Endothelial cell of umbilical vein (primary cell): ENCODE measurements at regions not wholly inside any gene's neighbourhood (a gene's known extent, or its start where the extent isn't known, plus 50 kb on each side); places are given as distances from the start of the nearest gene placed in this dataset.

Source experiments
- BruUV-seq: library from RNA; stranded (reverse); fragments of 400-500 nt; replicated peaks from 2 replicates; lab custom pipeline; 2021; lab: Mats Ljungman, UMichigan
- CTCF ChIA-PET: fragments of 300-600, 350-600 bp; sonication (Branson Sonifier 250); formaldehyde crosslinking; loops from one replicate; lab custom pipeline; 2021; ENCODE audit warnings: antibody characterized with exemption, inconsistent platforms; lab: Charles Lee
- POLR2A ChIA-PET: fragments of 300-600, 350-600 bp; sonication (Branson Sonifier 250); formaldehyde crosslinking; loops from one replicate; lab custom pipeline; 2021; ENCODE audit warnings: antibody characterized with exemption, inconsistent platforms; lab: Charles Lee
- DNase-seq: peaks from one replicate; pipeline ENCODE4 v3.0.0-alpha.2; 2011; ENCODE audit warnings: low read depth, low spot score
- FAIRE-seq: peaks from 2 replicates; lab custom pipeline; 2011; peaks lifted over from hg19 to GRCh38; lab: Jason Lieb, UNC
- H2AFZ ChIP-seq: 2 replicates; pipeline ENCODE4 v1.6.0; 2012; ENCODE audit warnings: low read depth, low read length, control low read depth, inconsistent platforms
- H3K27ac ChIP-seq: 2 replicates; pipeline ENCODE4 v1.5.1; 2011; ENCODE audit warnings: low read depth, mild to moderate bottlenecking, control low read depth, low read length, moderate library complexity; ENCODE audit not compliant: insufficient read depth
- H3K27me3 ChIP-seq, 2 experiments: 2 replicates each; pipeline versions ENCODE4 v1.6.0 to v1.6.1; 2011; ENCODE audit warnings: low read length in 2 of 2, mixed read lengths in 1 of 2; ENCODE audit not compliant: control insufficient read depth in 2 of 2, insufficient read depth in 2 of 2
- H3K36me3 ChIP-seq, 2 experiments: 2 replicates in 1 of 2; 3 replicates in 1 of 2; pipeline ENCODE4 v1.5.1; 2011; ENCODE audit warnings: low read length in 2 of 2, mild to moderate bottlenecking in 1 of 2, moderate library complexity in 1 of 2; ENCODE audit not compliant: control insufficient read depth in 2 of 2, insufficient read depth in 2 of 2; ENCODE audit errors: extremely low read depth in 1 of 2
- H3K4me1 ChIP-seq: 3 replicates; pipeline ENCODE4 v1.5.1; 2011; ENCODE audit warnings: mild to moderate bottlenecking, low read length; ENCODE audit not compliant: control insufficient read depth, insufficient read depth; ENCODE audit errors: extremely low read depth
- H3K4me2 ChIP-seq: 2 replicates; pipeline ENCODE4 v1.6.1; 2011; ENCODE audit warnings: low read length, control low read depth, mixed read lengths; ENCODE audit not compliant: insufficient read depth
- H3K4me3 ChIP-seq, 3 experiments: fragments of 200-600 bp in 1 of 3; sonication (generic), shearing (Covaris generic) in 1 of 3; replicated peaks in 1 of 3; 2 replicates each; pipeline ENCODE4 v1.5.1; 2011 to 2016; ENCODE audit warnings: control low read depth in 3 of 3, low read length in 3 of 3, mild to moderate bottlenecking in 2 of 3, inconsistent platforms in 1 of 3, low read depth in 1 of 3, moderate library complexity in 1 of 3; ENCODE audit not compliant: insufficient read depth in 1 of 3
- H3K79me2 ChIP-seq: 2 replicates; pipeline ENCODE4 v1.6.0; 2012; ENCODE audit warnings: low read length, inconsistent platforms; ENCODE audit not compliant: control insufficient read depth, insufficient read depth
- H3K9ac ChIP-seq: replicated peaks from 2 replicates; pipeline ENCODE3; 2011; ENCODE audit warnings: low read length, control low read depth; ENCODE audit not compliant: insufficient read depth; ENCODE audit errors: extremely low read depth
- H3K9me1 ChIP-seq: replicated peaks from 3 replicates; pipeline ENCODE4 v1.6.0; 2011; ENCODE audit warnings: mild to moderate bottlenecking, low read length; ENCODE audit not compliant: control insufficient read depth, insufficient read depth; ENCODE audit errors: extremely low read depth
- H3K9me3 ChIP-seq: replicated peaks from 2 replicates; pipeline ENCODE4 v1.5.1; 2012; ENCODE audit warnings: low read length, inconsistent platforms; ENCODE audit not compliant: control insufficient read depth, insufficient read depth
- H4K20me1 ChIP-seq: replicated peaks from 2 replicates; pipeline ENCODE3; 2011; ENCODE audit warnings: mild to moderate bottlenecking, low read length; ENCODE audit not compliant: control insufficient read depth, insufficient read depth; ENCODE audit errors: extremely low read depth
- EZH2 ChIP-seq: IDR thresholded peaks from 2 replicates; pipeline ENCODE4 v1.6.1; 2012; ENCODE audit warnings: borderline replicate concordance, low read depth, mild to moderate bottlenecking, moderate library complexity, low read length, inconsistent platforms; ENCODE audit not compliant: severe bottlenecking
- FOS ChIP-seq: IDR thresholded peaks from 2 replicates; pipeline ENCODE4 v1.6.1; 2011; ENCODE audit warnings: mild to moderate bottlenecking, low read length, moderate library complexity, borderline replicate concordance; ENCODE audit not compliant: insufficient read depth
- GATA2 ChIP-seq: IDR thresholded peaks from 2 replicates; pipeline ENCODE4 v1.7.0; 2011; ENCODE audit warnings: low read depth, mild to moderate bottlenecking, moderate library complexity, mixed read lengths, low read length; ENCODE audit not compliant: insufficient read length, insufficient read depth
- JUN ChIP-seq: IDR thresholded peaks from 2 replicates; pipeline ENCODE4 v1.6.1; 2011; ENCODE audit warnings: borderline replicate concordance, low read depth; ENCODE audit not compliant: insufficient read length, insufficient read depth
- MAX ChIP-seq: IDR thresholded peaks from 2 replicates; pipeline ENCODE4 v1.6.1; 2011; ENCODE audit not compliant: insufficient read depth, insufficient read length
- MYC ChIP-seq: IDR thresholded peaks from one replicate; pipeline ENCODE4 v1.6.1; 2011; ENCODE audit warnings: mild to moderate bottlenecking, low read depth, low read length
- POLR2A ChIP-seq: IDR thresholded peaks from 2 replicates; pipeline ENCODE4 v1.6.1; 2012; ENCODE audit warnings: low read depth, mild to moderate bottlenecking, control low read depth, low read length
- POLR2AphosphoS5 ChIP-seq: IDR thresholded peaks from 2 replicates; pipeline ENCODE4 v1.6.1; 2012; ENCODE audit warnings: low read depth, mild to moderate bottlenecking, control low read depth, low read length, moderate library complexity; ENCODE audit not compliant: insufficient read depth
- dilution Hi-C: fragments of 300-500 bp; cut with MboI; formaldehyde crosslinking; loops from one replicate; pipeline ENCODE4 v1.15.0; 2019; ENCODE audit warnings: low sequenced_read_pairs; ENCODE audit not compliant: extremely low pct_ligation_motif_present
- intact Hi-C: fragments of 100-400 bp; cut with micrococcal nuclease; formaldehyde crosslinking; loops from one replicate; pipeline ENCODE4 v1.10.0; 2022
- TF ChIP-seq, protein P1 (sequence below), 2 donors: IDR thresholded peaks; 1 replicate in 1 of 2; 2 replicates in 1 of 2; pipeline ENCODE4 v1.5.1; 2011; ENCODE audit warnings: low read length in 2 of 2, mild to moderate bottlenecking in 2 of 2, moderate library complexity in 2 of 2, control low read depth in 1 of 2, inconsistent platforms in 1 of 2, low read depth in 1 of 2; ENCODE audit not compliant: insufficient read depth in 1 of 2; ENCODE audit errors: extremely low read depth in 1 of 2

DNA sequence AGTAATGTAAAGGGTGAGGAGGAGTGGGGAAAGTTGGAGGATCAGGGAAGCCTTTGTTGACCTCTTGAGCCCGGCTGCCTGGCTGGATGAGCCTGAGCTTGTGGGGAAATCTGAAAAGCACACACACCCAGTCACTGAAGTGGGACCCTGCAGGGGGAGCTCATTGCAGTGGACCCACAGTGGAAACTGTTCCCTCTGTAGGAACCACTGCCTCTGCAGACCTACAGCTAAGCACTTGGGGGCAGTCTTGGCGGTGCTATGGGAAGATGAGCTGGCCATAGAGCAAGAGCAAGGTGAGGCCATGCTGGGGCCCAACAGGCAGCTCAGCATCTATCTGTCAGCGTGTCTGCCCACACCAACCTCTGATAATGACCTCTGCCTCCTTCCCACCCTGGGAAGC, 294.8 kb downstream of the TSHZ3 start:
- Histone ChIP-seq H3K9ac (no peak overlapping the region), H3K27ac (no peak overlapping the region), H3K79me2 (no peaks in the 10 kb centered on the region), H3K36me3 (no peaks in the 10 kb centered on the region), H2AFZ (no peak overlapping the region), H3K9me3 (no peaks in the 10 kb centered on the region), H3K4me3 (no peak overlapping the region), H3K4me2 (no peak overlapping the region), H3K27me3 (no peaks in the 10 kb centered on the region), H4K20me1 (no peaks in the 10 kb centered on the region), H3K4me1 (no peaks in the 10 kb centered on the region), H3K9me1 (no peaks in the 10 kb centered on the region)
- CTCF ChIA-PET = no interaction called here
- TF ChIP-seq POLR2A (no peak), MYC (no peak), FOS (no peak), POLR2AphosphoS5 (no peak), GATA2 (no peak), EZH2 (no peak), JUN (no peak), MAX (no peak)
- TF ChIP-seq, protein P1, sequence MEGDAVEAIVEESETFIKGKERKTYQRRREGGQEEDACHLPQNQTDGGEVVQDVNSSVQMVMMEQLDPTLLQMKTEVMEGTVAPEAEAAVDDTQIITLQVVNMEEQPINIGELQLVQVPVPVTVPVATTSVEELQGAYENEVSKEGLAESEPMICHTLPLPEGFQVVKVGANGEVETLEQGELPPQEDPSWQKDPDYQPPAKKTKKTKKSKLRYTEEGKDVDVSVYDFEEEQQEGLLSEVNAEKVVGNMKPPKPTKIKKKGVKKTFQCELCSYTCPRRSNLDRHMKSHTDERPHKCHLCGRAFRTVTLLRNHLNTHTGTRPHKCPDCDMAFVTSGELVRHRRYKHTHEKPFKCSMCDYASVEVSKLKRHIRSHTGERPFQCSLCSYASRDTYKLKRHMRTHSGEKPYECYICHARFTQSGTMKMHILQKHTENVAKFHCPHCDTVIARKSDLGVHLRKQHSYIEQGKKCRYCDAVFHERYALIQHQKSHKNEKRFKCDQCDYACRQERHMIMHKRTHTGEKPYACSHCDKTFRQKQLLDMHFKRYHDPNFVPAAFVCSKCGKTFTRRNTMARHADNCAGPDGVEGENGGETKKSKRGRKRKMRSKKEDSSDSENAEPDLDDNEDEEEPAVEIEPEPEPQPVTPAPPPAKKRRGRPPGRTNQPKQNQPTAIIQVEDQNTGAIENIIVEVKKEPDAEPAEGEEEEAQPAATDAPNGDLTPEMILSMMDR (IDR thresholded peaks at IDR 0.05; ENCODE audit: extremely low read depth in 1 of 2, insufficient read depth in 1 of 2, low read depth in 1 of 2, low read length in 2 of 2) = no peak
- intact Hi-C loops = no loop called here
- FAIRE-seq = no peak
- dilution Hi-C loops = no loop called here
- POLR2A ChIA-PET = no interaction called here
- no peak for DNase-seq
- BruUV-seq = no TSS peak
